Cardiac fibroblast (primary cell): ENCODE measurements at regions not wholly inside any gene's neighbourhood (a gene's known extent, or its start where the extent isn't known, plus 50 kb on each side); places are given as distances from the start of the nearest gene placed in this dataset.
A peak's percentile ranks its signal among the peaks of the same experiment; 100 is the strongest.

Experiments
- DNase-seq, 2 donors: peaks; one replicate each; pipeline versions ENCODE4 v3.0.0 to v3.0.0-alpha.2; 2010; ENCODE audit warnings: low read depth in 2 of 2
- H3K4me3 ChIP-seq, 2 donors: replicated peaks in 1 of 2; 1 replicate in 1 of 2; 2 replicates in 1 of 2; pipeline ENCODE4 v1.5.1; 2011; ENCODE audit warnings: low read depth in 2 of 2, low read length in 2 of 2, mild to moderate bottlenecking in 2 of 2, moderate library complexity in 1 of 2
- TF ChIP-seq, protein P1 (sequence below): IDR thresholded peaks from one replicate; pipeline ENCODE4 v1.5.1; 2011; ENCODE audit warnings: low read depth, mild to moderate bottlenecking, low read length, inconsistent platforms

DNA sequence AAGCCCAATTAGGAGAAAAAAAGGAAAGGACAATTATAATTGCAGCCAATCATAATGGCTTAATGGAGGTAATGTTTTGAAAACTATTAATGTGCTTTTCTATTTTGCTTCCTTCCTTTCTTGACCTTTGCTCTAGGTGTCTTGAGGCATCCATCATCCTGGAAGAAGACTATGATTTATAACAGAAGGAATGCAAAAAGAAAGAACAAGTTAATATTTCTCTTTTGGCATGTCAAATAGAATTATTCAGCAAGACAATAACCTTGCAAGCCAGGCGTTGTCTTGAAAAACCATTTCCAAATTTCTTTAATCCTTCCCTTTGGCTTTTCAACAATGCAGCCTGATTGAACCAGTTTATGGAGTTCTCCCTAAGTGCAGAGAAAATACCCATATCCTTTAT is 107.7 kb upstream of the USP24 start:
- DNase-seq, result no peak
- TF ChIP-seq, protein P1, sequence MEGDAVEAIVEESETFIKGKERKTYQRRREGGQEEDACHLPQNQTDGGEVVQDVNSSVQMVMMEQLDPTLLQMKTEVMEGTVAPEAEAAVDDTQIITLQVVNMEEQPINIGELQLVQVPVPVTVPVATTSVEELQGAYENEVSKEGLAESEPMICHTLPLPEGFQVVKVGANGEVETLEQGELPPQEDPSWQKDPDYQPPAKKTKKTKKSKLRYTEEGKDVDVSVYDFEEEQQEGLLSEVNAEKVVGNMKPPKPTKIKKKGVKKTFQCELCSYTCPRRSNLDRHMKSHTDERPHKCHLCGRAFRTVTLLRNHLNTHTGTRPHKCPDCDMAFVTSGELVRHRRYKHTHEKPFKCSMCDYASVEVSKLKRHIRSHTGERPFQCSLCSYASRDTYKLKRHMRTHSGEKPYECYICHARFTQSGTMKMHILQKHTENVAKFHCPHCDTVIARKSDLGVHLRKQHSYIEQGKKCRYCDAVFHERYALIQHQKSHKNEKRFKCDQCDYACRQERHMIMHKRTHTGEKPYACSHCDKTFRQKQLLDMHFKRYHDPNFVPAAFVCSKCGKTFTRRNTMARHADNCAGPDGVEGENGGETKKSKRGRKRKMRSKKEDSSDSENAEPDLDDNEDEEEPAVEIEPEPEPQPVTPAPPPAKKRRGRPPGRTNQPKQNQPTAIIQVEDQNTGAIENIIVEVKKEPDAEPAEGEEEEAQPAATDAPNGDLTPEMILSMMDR, result no peak
- H3K4me3 ChIP-seq, result no peak overlapping the region

DNA sequence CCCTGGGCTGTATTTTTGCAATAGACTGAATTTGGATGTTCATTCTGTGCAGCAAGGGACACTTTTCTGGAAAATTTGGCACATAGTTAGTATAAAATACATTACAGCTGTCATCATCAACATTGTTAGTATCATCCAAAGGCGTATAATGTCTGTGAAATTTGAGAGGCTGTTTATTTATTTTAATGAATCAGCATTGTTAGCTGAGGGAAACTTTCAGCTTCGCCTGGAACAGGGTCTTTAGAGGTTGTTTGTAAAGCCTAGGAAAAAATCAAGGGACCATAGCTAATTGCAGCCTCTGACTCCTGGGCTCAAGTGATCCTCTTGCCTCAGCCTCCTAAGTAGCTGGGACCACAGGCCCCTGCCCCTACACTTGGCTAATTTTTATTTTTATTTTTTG is 106.8 kb upstream of the USP24 start:
- DNase-seq, result peak in 1 of 2 donors; percentile 49
- no peak overlapping the region for H3K4me3 ChIP-seq
- TF ChIP-seq, protein P1, result no peak

DNA sequence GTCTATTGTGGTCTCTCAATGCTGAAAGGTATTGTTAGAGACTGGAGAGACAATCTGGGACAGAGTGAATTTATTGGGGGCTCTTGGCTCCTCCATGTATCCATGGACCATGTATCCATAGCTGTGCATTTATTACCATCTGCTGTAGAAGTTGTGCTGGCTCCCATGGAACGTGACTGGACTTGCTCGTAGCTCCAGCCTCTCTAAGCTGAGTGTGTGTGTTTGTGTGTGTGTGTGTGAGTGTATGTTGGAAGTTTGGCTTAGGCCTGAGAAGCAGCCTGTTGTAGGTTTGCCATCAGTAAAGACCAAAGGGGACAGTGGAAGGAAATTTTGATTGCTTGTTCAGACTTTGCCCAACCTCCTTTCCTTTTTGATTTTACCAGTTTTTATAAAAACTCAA is 105.7 kb upstream of the USP24 start:
- H3K4me3 ChIP-seq, result no peak overlapping the region
- TF ChIP-seq, protein P1, result no peak
- DNase-seq, result no peak

DNA sequence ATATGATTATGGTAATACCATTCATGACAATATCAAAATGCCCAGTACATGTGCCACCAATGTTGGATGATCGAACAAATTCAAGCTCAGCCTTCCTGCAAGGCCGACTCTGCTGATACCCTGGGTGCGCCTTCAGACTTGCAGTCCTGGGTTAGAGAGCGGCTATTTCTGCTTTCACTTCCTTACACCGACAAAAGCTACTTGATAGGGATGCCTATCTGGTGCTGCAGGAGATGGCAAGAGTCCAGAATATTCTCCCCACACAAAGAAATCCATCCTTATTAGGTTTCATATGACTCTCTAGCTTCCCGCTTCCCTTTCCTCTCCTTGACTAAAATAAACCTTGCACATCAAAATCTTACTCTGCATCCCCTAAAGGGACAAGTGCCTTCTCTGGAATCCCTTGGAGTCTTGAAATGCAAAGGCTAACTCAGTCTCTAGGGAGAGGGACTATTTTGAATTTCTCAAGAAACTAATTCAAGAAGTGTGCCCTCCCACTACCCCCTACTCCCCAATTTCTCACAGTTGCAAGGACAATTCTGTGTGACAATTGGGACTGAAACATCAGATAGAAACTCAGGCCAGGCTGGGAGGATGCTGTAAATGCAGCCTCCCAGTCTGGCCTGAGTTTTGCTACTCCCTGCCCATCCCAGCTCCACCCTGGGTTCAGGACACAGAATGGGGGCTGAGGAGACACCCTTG is 103.1 kb upstream of the USP24 start:
- peak in 1 of 2 donors; percentile 5 for DNase-seq
- TF ChIP-seq, protein P1, result no peak
- H3K4me3 ChIP-seq, result no peak overlapping the region

DNA sequence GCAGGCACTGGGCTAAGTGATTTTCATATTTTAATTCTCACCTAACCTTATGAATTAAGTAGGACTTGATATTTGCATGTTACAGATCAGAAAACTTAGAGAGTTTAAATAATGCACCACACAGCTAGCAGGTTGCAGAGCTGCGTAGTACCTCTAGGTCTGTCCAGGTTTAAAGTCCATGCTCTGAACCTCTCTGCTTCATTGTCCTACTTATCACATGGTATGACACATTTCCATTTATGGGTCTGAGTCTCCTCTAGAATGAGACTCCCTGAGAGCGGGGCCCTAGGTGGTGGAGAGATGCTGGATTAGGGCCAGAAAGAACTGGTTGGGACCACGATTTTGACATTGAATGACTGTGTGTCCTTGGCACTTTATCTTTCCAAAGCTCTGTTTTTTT is 102.5 kb upstream of the USP24 start:
- DNase-seq, result no peak
- TF ChIP-seq, protein P1, result no peak
- H3K4me3 ChIP-seq, result no peak overlapping the region

DNA sequence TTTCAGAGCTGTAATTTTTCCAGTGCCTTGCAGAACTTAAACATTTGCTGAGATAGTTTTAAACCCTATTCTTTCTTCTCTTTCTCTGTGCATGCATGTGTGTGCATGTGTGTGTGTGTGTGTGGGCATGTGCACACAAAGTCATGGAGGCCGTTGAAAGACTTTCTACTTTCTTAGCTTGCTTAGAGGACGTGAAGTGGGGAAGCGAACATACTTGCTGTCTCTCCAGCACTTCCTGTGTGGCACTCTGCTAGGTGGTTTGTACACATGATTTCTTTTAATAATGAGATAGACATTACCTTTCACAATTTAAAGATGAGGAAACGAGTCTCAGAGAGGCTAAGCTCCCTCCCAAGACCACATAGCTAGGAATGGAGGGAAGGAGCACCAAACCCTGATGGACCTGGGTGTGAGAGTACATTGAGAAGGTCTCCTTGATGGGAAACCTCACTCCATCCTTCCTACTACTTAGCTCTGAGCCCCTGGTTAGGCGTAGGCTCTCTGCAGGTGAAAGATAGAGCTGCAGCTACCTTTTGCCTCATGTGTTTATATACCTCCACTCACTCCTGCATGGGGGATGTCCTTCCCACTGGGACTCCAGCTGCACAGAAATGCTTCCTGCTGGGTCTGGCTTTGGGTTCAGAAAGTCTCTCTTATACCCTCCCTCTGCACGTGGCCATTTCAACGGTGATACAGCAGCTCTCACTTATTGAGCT is 101.9 kb upstream of the USP24 start:
- TF ChIP-seq, protein P1, result no peak
- no peak for DNase-seq

More for the DNA sequence above, 101.9 kb upstream of the USP24 start:
- no peak overlapping the region for H3K4me3 ChIP-seq
